Adrenal gland (tissue), 9 donors: ENCODE measurements at regions not wholly inside any gene's neighbourhood (a gene's known extent, or its start where the extent isn't known, plus 50 kb on each side); places are given as distances from the start of the nearest gene placed in this dataset.

Experiments used
- DNase-seq, 7 donors: peaks; one replicate each; pipeline ENCODE4 v3.0.0-alpha.2; 2019 to 2020
- H3K27ac ChIP-seq, 5 donors: fragments of 200-600 bp; sonication (generic) in 4 of 5; 1 replicate in 3 of 5; 2 replicates in 2 of 5; pipeline versions ENCODE4 v1.5.1 to v1.8.0; 2016 to 2020; ENCODE audit warnings: mild to moderate bottlenecking in 1 of 5
- H3K27me3 ChIP-seq: fragments of 200-600 bp; 2 replicates; pipeline ENCODE4 v1.8.0; 2021
- H3K36me3 ChIP-seq, 2 donors: fragments of 200-600 bp; replicated peaks in 1 of 2; 1 replicate in 1 of 2; 2 replicates in 1 of 2; pipeline versions ENCODE4 v1.5.1 to v1.8.0; 2018 to 2022
- H3K4me1 ChIP-seq, 2 donors: fragments of 200-600 bp; replicated peaks in 1 of 2; 1 replicate in 1 of 2; 2 replicates in 1 of 2; pipeline versions ENCODE4 v1.5.1 to v1.8.0; 2018 to 2021
- H3K4me3 ChIP-seq, 4 donors: fragments of 200-600 bp; sonication (generic) in 3 of 4; one replicate each; pipeline ENCODE4 v1.5.1; 2016 to 2018
- H3K9me3 ChIP-seq, 3 donors: fragments of 200-600 bp; sonication (generic) in 1 of 3; replicated peaks in 1 of 3; 1 replicate in 2 of 3; 2 replicates in 1 of 3; pipeline versions ENCODE4 v1.5.1 to v1.8.0; 2016 to 2021
- POLR2A ChIP-seq, 2 donors: fragments of 450-650 bp; IDR thresholded peaks; one replicate each; pipeline ENCODE4 v1.6.1; 2017; ENCODE audit warnings: antibody characterized with exemption in 2 of 2, mild to moderate bottlenecking in 2 of 2, moderate library complexity in 1 of 2
- WGBS, 4 donors: extraction: QIAGEN DNeasy Blood & Tissue Kit in 2 of 4; methylation state at CpG; one replicate each; pipeline versions ENCODE4 v1.1.5 to v1.1.7; 2013 to 2017; 5-methylcytosine and 5-hydroxymethylcytosine counted together
- intact Hi-C, 2 donors: fragments of 100-400 bp; cut with DNase I; formaldehyde crosslinking; loops; one replicate each; pipeline versions ENCODE4 v1.14.1 to v1.15.0; 2022 to 2023
- TF ChIP-seq, protein P1 (sequence below), 6 experiments: fragments of 450-650 bp in 4 of 6; fragments of 200-600 bp in 2 of 6; sonication (generic) in 1 of 6; IDR thresholded peaks; 1 replicate in 5 of 6; 2 replicates in 1 of 6; pipeline versions ENCODE4 v1.5.1 to v1.8.0; 2016 to 2021; ENCODE audit warnings: antibody characterized with exemption in 6 of 6, mild to moderate bottlenecking in 2 of 6, moderate library complexity in 1 of 6
- donor health status: healthy with polysubstance abuse.
- donor health status: Bipolar disorder and iron deficiency.
- donor health status: DM: yes; HTN: yes; CAD: no.
- donor health status: DM: no; HTN: no; CAD: no.
- donor health status: DM: no; HTN: no; CAD: no.

DNA sequence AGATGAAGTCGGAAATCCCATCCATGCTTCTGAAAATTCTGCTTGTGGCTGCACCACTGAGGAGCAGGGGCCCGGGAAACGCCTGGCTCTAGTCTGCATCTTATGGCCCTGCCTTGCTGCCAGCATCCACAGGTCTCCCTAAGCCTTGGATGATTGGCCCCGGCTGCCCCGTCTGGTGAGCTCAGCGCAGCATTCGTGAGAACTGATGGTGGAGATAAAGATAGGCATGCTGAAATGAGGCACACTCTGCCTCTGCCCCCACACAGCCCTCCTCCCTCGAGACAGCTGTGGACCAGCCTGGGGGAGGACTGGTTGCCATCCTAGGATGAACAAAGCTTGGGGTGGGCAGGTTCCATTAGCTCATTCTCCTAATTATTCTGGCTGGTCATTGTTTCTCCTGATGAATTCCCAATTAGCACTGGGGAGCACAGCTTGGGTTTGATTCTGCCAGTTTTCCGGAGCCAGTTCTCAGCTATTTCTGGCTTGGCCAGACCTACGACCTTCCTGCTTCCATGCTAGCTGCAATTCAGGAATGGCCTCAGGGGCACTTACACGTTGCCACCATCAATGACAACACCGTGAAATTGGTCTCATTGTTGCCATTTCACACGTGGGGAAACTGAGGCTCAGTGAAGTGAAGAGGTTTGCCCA is 62.8 kb upstream of the CPEB4 start:
- no peaks in the 10 kb centered on the region for H3K27me3 ChIP-seq
- no peaks in the 10 kb centered on the region for H3K36me3 ChIP-seq
- intact Hi-C loops, result no loop called here
- H3K27ac ChIP-seq, result peak overlapping the region in 3 of 5 donors; percentile 19 to 91 (median 79)
- peaks cover 21 to 35% of the 10 kb centered on the region in 2 donors for H3K4me1 ChIP-seq
- DNase-seq, result peak in 2 of 7 donors; percentile 36 to 73
- WGBS, 4 donors, result 68 to 82% (median 77%) methylated on average over 13 of the region's 13 CpGs
- no peaks in the 10 kb centered on the region for H3K9me3 ChIP-seq
- TF ChIP-seq, protein P1, sequence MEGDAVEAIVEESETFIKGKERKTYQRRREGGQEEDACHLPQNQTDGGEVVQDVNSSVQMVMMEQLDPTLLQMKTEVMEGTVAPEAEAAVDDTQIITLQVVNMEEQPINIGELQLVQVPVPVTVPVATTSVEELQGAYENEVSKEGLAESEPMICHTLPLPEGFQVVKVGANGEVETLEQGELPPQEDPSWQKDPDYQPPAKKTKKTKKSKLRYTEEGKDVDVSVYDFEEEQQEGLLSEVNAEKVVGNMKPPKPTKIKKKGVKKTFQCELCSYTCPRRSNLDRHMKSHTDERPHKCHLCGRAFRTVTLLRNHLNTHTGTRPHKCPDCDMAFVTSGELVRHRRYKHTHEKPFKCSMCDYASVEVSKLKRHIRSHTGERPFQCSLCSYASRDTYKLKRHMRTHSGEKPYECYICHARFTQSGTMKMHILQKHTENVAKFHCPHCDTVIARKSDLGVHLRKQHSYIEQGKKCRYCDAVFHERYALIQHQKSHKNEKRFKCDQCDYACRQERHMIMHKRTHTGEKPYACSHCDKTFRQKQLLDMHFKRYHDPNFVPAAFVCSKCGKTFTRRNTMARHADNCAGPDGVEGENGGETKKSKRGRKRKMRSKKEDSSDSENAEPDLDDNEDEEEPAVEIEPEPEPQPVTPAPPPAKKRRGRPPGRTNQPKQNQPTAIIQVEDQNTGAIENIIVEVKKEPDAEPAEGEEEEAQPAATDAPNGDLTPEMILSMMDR (IDR thresholded peaks at IDR 0.05), result no peak
- TF ChIP-seq POLR2A (IDR thresholded peaks at IDR 0.05), result no peak
- no peak overlapping the region for H3K4me3 ChIP-seq

DNA sequence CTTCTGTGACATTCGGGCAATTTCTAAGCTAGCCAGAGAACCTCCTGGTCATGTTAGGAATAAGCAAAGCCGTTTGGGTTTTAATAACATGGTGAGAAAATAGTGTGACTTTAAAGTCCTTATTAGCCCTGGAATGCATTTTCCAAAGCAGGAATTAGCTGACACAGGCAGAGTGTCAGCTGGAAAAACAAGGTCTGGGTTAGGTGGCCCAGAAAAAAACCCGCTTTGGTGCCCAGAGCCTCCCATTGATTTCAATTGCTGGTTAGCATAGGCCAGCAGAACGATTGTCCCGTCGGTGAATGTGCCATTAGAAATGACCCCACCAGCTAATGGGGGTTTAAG is 62.1 kb upstream of the CPEB4 start:
- no peak overlapping the region for H3K4me3 ChIP-seq
- peak overlapping the region in 1 of 5 donors; percentile 11 for H3K27ac ChIP-seq
- H3K4me1 ChIP-seq, result peaks cover 21 to 42% of the 10 kb centered on the region in 2 donors
- no peak for TF ChIP-seq POLR2A (IDR thresholded peaks at IDR 0.05)
- TF ChIP-seq, protein P1 (IDR thresholded peaks at IDR 0.05), result no peak
- no peaks in the 10 kb centered on the region for H3K27me3 ChIP-seq
- intact Hi-C loops, result no loop called here
- H3K36me3 ChIP-seq, result no peaks in the 10 kb centered on the region
- no peak for DNase-seq
- 91 to 98% (median 95%) methylated on average over 6 of the region's 6 CpGs for WGBS, 4 donors
- H3K9me3 ChIP-seq, result no peaks in the 10 kb centered on the region

DNA sequence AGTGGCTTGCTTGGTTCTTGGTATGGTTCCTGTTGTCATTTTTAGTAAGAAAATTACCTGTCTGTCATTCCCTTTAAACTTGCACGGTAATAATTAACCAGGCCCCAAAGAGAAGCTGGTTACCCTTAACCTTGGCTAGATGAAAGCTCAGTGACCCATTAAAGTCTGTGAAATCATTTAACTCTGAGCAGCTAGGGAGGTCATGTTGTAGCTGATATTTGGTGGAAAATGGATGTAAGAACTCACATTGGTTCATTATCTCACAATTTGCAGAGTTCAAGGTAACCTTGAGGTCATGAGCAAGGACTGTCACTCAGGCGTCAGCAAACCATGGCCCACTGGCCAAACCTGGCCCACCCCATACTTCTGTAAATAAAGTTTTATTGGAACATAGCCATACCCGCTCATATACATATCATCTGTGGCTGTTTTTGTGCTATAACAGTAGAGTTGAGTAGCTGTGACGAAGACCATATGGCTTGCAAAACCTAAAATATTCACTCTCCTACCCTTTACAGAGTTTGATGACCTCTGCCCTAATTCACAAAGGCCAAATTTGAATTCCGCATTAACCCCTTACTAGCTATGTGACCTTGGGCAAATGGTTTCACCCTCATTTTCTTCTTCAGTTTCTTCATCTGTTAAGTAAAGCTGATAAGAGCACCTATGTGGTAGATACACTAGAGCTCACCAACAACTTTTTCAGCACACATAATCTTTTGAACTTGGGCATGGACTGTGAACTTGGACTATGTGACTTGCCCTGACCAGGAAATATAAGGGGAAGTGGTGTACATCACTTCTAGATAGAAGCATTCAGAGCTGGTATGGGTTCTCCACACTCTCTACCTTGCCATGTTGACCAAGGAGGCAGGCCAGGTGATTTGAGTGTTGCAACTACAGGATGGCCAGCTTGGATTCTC is 61.5 kb upstream of the CPEB4 start:
- Histone ChIP-seq H3K27me3 (no peaks in the 10 kb centered on the region), H3K27ac (peak overlapping the region in 1 of 5 donors; percentile 11), H3K4me1 (peaks cover 21 to 43% of the 10 kb centered on the region in 2 donors), H3K36me3 (no peaks in the 10 kb centered on the region), H3K9me3 (no peaks in the 10 kb centered on the region), H3K4me3 (no peak overlapping the region)
- TF ChIP-seq POLR2A (IDR thresholded peaks at IDR 0.05), result no peak
- TF ChIP-seq, protein P1 (IDR thresholded peaks at IDR 0.05), result no peak
- 75 to 82% (median 78%) methylated on average over 5 of the region's 5 CpGs for WGBS, 4 donors
- intact Hi-C loops, result no loop called here
- no peak for DNase-seq

DNA sequence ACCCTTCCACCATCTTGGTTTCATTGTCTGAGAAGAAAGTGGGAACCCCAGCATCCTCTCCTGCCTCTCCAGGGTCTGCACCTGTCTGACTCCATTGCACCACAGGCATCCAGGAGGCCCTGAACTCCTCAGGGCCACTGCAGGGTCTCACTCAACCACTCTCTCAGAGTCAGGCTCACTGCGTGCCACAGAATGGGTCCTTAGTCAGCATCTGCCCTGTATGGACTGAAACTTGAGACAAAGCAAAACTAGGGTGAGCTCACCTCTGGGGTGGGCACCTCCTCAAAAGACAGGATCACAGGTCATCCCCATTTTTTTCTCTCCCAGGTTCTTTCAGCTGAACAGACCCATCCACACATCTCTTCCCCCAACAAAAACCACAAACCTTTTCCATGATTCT is 59.2 kb upstream of the CPEB4 start:
- Histone ChIP-seq H3K9me3 (no peaks in the 10 kb centered on the region), H3K4me1 (peaks cover 27 to 56% of the 10 kb centered on the region in 2 donors), H3K4me3 (no peak overlapping the region), H3K27me3 (no peaks in the 10 kb centered on the region), H3K36me3 (no peaks in the 10 kb centered on the region), H3K27ac (no peak overlapping the region)
- TF ChIP-seq POLR2A (IDR thresholded peaks at IDR 0.05), result no peak
- TF ChIP-seq, protein P1 (IDR thresholded peaks at IDR 0.05), result no peak
- no peak for DNase-seq
- intact Hi-C loops, result no loop called here
- WGBS, 4 donors, result 96 to 100% (median 100%) methylated on average over 1 of the region's 1 CpG
